SW480 (cell line): ENCODE measurements at regions not wholly inside any gene's neighbourhood (a gene's known extent, or its start where the extent isn't known, plus 50 kb on each side); places are given as distances from the start of the nearest gene placed in this dataset.

Experiments used
- DNase-seq: peaks from one replicate; pipeline ENCODE4 v3.0.0-alpha.2; 2016; ENCODE audit warnings: low spot score

- no peak for DNase-seq
Measured at GRCh38 chr10:83165265-83165664, 974.0 kb upstream of the GHITM start.

- DNase-seq: peak; percentile 41
Measured at GRCh38 chr10:83166344-83166743, 973.0 kb upstream of the GHITM start.

GRCh38 chr10:83167081-83167480 lies 972.2 kb upstream of the GHITM start:
- peak; percentile 1 for DNase-seq

GRCh38 chr10:83176901-83177300 lies 962.4 kb upstream of the GHITM start:
- DNase-seq: no peak

- DNase-seq: no peak
Measured at GRCh38 chr10:83178526-83178925, 960.8 kb upstream of the GHITM start.

- no peak for DNase-seq
Measured at GRCh38 chr10:83179371-83179770, 959.9 kb upstream of the GHITM start.

- no peak for DNase-seq
Measured at GRCh38 chr10:83182076-83182475, 957.2 kb upstream of the GHITM start.

- no peak for DNase-seq
Measured at GRCh38 chr10:83184641-83185040, 954.7 kb upstream of the GHITM start.

GRCh38 chr10:83190614-83191013 lies 948.7 kb upstream of the GHITM start:
- DNase-seq: no peak

- DNase-seq: no peak
Measured at GRCh38 chr10:83193026-83193425, 946.3 kb upstream of the GHITM start.

- DNase-seq: no peak
Measured at GRCh38 chr10:83195021-83195420, 944.3 kb upstream of the GHITM start.

- no peak for DNase-seq
Measured at GRCh38 chr10:83199374-83199773, 939.9 kb upstream of the GHITM start.

- DNase-seq: no peak
Measured at GRCh38 chr10:83205861-83206260, 933.4 kb upstream of the GHITM start.

GRCh38 chr10:83212632-83213334 lies 926.5 kb upstream of the GHITM start:
- no peak for DNase-seq

GRCh38 chr10:83214136-83214535 lies 925.2 kb upstream of the GHITM start:
- DNase-seq: no peak

GRCh38 chr10:83218205-83218604 lies 921.1 kb upstream of the GHITM start:
- no peak for DNase-seq

GRCh38 chr10:83222300-83222699 lies 917.0 kb upstream of the GHITM start:
- no peak for DNase-seq

- DNase-seq: no peak
Measured at GRCh38 chr10:83222832-83223742, 916.2 kb upstream of the GHITM start.

GRCh38 chr10:83225781-83226180 lies 913.5 kb upstream of the GHITM start:
- no peak for DNase-seq

GRCh38 chr10:83229991-83230390 lies 909.3 kb upstream of the GHITM start:
- DNase-seq: no peak

GRCh38 chr10:83233691-83234090 lies 905.6 kb upstream of the GHITM start:
- no peak for DNase-seq

GRCh38 chr10:83248106-83248631 lies 891.1 kb upstream of the GHITM start:
- no peak for DNase-seq

- DNase-seq: no peak
Measured at GRCh38 chr10:83250396-83250795, 888.9 kb upstream of the GHITM start.
